ENCODE measurements at regions not wholly inside any gene's neighbourhood (a gene's known extent, or its start where the extent isn't known, plus 50 kb on each side); places are given as distances from the start of the nearest gene placed in this dataset.

DNA sequence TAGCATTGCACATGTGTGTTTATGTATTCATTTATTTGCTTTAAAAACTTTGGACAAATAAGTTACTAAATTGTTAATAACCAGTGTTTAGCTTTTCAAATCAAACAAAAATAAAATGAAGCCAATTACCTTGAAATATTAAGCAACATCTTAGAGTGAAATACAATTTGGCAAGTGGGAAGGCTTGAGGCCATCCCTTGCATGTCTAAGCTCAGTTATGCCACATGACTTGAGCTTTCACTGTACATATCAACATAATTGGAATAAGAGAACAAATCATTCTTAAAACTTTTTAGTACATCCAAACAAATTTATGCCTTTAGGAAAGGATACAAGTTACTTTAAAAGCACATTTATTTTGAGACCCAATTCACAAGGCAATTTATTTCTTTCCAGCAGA, 640.6 kb downstream of the SPRY1 start:
- TF ChIP-seq, protein P1, sequence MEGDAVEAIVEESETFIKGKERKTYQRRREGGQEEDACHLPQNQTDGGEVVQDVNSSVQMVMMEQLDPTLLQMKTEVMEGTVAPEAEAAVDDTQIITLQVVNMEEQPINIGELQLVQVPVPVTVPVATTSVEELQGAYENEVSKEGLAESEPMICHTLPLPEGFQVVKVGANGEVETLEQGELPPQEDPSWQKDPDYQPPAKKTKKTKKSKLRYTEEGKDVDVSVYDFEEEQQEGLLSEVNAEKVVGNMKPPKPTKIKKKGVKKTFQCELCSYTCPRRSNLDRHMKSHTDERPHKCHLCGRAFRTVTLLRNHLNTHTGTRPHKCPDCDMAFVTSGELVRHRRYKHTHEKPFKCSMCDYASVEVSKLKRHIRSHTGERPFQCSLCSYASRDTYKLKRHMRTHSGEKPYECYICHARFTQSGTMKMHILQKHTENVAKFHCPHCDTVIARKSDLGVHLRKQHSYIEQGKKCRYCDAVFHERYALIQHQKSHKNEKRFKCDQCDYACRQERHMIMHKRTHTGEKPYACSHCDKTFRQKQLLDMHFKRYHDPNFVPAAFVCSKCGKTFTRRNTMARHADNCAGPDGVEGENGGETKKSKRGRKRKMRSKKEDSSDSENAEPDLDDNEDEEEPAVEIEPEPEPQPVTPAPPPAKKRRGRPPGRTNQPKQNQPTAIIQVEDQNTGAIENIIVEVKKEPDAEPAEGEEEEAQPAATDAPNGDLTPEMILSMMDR (IDR thresholded peaks at IDR 0.05 in 8 of 11, conservative IDR thresholded peaks at IDR 0.05 in 3 of 11): no peak
- no peak for TF ChIP-seq POLR2A (IDR thresholded peaks at IDR 0.05)
- TF ChIP-seq POLR2AphosphoS5 (IDR thresholded peaks at IDR 0.05): no peak
